ENCODE measurements at regions not wholly inside any gene's neighbourhood (a gene's known extent, or its start where the extent isn't known, plus 50 kb on each side); places are given as distances from the start of the nearest gene placed in this dataset.

DNA sequence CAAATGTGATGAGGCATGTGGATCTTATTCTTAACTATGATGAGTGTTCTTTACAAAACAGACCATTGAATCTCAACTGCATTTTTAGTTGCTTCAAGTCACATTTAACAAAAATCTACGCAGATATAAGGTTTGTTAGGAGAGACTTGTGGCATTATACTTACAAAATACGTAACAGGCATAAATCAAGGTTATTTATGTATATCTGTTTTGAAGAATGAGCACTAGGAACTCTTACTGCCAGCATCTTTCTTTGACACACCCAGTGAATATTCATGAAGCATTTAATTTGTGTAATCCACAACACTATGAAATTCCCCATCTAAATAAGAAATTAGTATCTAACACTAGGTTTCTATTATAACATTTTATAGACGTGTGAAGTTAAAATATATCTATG lies 186.3 kb downstream of the FAT4 start:
- ATAC-seq (ENCODE audit: low read depth) = no peak

DNA sequence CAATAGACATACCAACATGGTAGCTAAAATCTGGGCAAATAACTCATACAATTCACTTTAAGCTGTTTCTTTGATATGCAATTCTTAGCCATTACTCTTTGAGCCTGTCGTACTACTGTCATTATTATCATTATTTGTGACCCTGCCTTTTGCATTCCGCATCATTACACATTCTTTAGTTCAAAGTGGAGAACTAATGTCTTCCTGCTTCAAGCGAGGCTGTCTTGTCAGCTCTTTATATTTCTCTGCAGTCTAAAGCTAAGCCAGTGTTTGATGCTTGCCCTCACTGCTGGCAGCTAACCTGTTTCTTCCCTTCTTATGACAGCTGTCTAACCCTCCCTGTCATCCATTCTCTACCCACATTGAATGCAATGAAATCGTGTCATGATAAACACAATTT lies 186.8 kb downstream of the FAT4 start:
- Histone ChIP-seq H3K36me3 (replicated peaks in 1 of 2; ENCODE audit: control extremely low read depth in 1 of 2, control insufficient read depth in 1 of 2, extremely low read depth in 1 of 2, insufficient read depth in 2 of 2, low read length in 1 of 2) (no peaks in the 10 kb centered on the region), H2AFZ (ENCODE audit: insufficient read depth, low read depth, low read length, poor library complexity, severe bottlenecking) (no peak overlapping the region), H3K4me2 (replicated peaks; ENCODE audit: low read depth, low read length, poor library complexity, severe bottlenecking) (no peak overlapping the region), H3K27ac (ENCODE audit: low read length in 2 of 2) (no peak overlapping the region), H3K9ac (ENCODE audit: low read length) (no peak overlapping the region), H3K4me3 (ENCODE audit: control extremely low read depth in 1 of 5, extremely low read depth in 1 of 5, insufficient read depth in 1 of 5, low read depth in 2 of 5, low read length in 4 of 5) (no peak overlapping the region), H3K79me2 (ENCODE audit: control insufficient read depth, insufficient read depth, low read length) (no peaks in the 10 kb centered on the region), H4K20me1 (ENCODE audit: control insufficient read depth, insufficient read depth, low read length, poor library complexity, severe bottlenecking) (no peaks in the 10 kb centered on the region), H3K27me3 (replicated peaks in 1 of 4; ENCODE audit: control extremely low read depth in 1 of 4, control insufficient read depth in 3 of 4, insufficient read depth in 4 of 4, low read length in 3 of 4) (no peaks in the 10 kb centered on the region), H3K4me1 (ENCODE audit: control insufficient read depth in 2 of 2, insufficient read depth in 2 of 2, low read length in 2 of 2) (no peaks in the 10 kb centered on the region), H3K9me3 (ENCODE audit: control extremely low read depth in 1 of 3, control insufficient read depth in 2 of 3, insufficient read depth in 1 of 3, low read length in 2 of 3) (no peaks in the 10 kb centered on the region)
- Mint-ChIP-seq H3K9me3 (ENCODE audit: insufficient read depth) (peaks cover 3% of the 10 kb centered on the region), H3K27ac (no peak overlapping the region), H3K4me1 (no peaks in the 10 kb centered on the region), H3K4me3 (no peak overlapping the region), H3K27me3 (no peaks in the 10 kb centered on the region)
- POLR2A ChIA-PET = no interaction called here
- intact Hi-C loops (cut with micrococcal nuclease) = no loop called here
- no peak for TF ChIP-seq EZH2 (IDR thresholded peaks at IDR 0.05; ENCODE audit: borderline replicate concordance, insufficient read depth, low read depth, low read length, poor library complexity, severe bottlenecking)
- TF ChIP-seq, protein P1, sequence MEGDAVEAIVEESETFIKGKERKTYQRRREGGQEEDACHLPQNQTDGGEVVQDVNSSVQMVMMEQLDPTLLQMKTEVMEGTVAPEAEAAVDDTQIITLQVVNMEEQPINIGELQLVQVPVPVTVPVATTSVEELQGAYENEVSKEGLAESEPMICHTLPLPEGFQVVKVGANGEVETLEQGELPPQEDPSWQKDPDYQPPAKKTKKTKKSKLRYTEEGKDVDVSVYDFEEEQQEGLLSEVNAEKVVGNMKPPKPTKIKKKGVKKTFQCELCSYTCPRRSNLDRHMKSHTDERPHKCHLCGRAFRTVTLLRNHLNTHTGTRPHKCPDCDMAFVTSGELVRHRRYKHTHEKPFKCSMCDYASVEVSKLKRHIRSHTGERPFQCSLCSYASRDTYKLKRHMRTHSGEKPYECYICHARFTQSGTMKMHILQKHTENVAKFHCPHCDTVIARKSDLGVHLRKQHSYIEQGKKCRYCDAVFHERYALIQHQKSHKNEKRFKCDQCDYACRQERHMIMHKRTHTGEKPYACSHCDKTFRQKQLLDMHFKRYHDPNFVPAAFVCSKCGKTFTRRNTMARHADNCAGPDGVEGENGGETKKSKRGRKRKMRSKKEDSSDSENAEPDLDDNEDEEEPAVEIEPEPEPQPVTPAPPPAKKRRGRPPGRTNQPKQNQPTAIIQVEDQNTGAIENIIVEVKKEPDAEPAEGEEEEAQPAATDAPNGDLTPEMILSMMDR (IDR thresholded peaks at IDR 0.05) = no peak
- CTCF ChIA-PET = no interaction called here
- WGBS (ENCODE audit: insufficient coverage) = 97% methylated on average over 3 of the region's 4 CpGs
- no peak for DNase-seq
- ATAC-seq (ENCODE audit: low read depth) = no peak

More for the DNA sequence above, 186.3 kb downstream of the FAT4 start:
- H3K36me3 ChIP-seq (replicated peaks in 1 of 2; ENCODE audit: control extremely low read depth in 1 of 2, control insufficient read depth in 1 of 2, extremely low read depth in 1 of 2, insufficient read depth in 2 of 2, low read length in 1 of 2) = no peaks in the 10 kb centered on the region
- TF ChIP-seq, protein P1 (IDR thresholded peaks at IDR 0.05) = no peak
- no peak for TF ChIP-seq EZH2 (IDR thresholded peaks at IDR 0.05; ENCODE audit: borderline replicate concordance, insufficient read depth, low read depth, low read length, poor library complexity, severe bottlenecking)
- CTCF ChIA-PET = no interaction called here
- no peaks in the 10 kb centered on the region for H3K27me3 ChIP-seq (replicated peaks in 1 of 4; ENCODE audit: control extremely low read depth in 1 of 4, control insufficient read depth in 3 of 4, insufficient read depth in 4 of 4, low read length in 3 of 4)
- Mint-ChIP-seq H3K4me3 (no peak overlapping the region), H3K4me1 (no peaks in the 10 kb centered on the region), H3K9me3 (ENCODE audit: insufficient read depth) (peaks cover 3% of the 10 kb centered on the region), H3K27ac (no peak overlapping the region), H3K27me3 (no peaks in the 10 kb centered on the region)
- no peaks in the 10 kb centered on the region for H3K79me2 ChIP-seq (ENCODE audit: control insufficient read depth, insufficient read depth, low read length)
- no CpG with 5 or more reads among the region's 3 CpGs for WGBS (ENCODE audit: insufficient coverage)
- no peak overlapping the region for H3K4me2 ChIP-seq (replicated peaks; ENCODE audit: low read depth, low read length, poor library complexity, severe bottlenecking)
- H3K4me1 ChIP-seq (ENCODE audit: control insufficient read depth in 2 of 2, insufficient read depth in 2 of 2, low read length in 2 of 2) = no peaks in the 10 kb centered on the region
- no peaks in the 10 kb centered on the region for H4K20me1 ChIP-seq (ENCODE audit: control insufficient read depth, insufficient read depth, low read length, poor library complexity, severe bottlenecking)
- DNase-seq = no peak
- no peak overlapping the region for H3K4me3 ChIP-seq (ENCODE audit: control extremely low read depth in 1 of 5, extremely low read depth in 1 of 5, insufficient read depth in 1 of 5, low read depth in 2 of 5, low read length in 4 of 5)
- POLR2A ChIA-PET = no interaction called here
- no peaks in the 10 kb centered on the region for H3K9me3 ChIP-seq (ENCODE audit: control extremely low read depth in 1 of 3, control insufficient read depth in 2 of 3, insufficient read depth in 1 of 3, low read length in 2 of 3)
- no peak overlapping the region for H2AFZ ChIP-seq (ENCODE audit: insufficient read depth, low read depth, low read length, poor library complexity, severe bottlenecking)
- intact Hi-C loops (cut with micrococcal nuclease) = no loop called here
- H3K9ac ChIP-seq (ENCODE audit: low read length) = no peak overlapping the region
- no peak overlapping the region for H3K27ac ChIP-seq (ENCODE audit: low read length in 2 of 2)

Measured in B cell (primary cell).